ENCODE measurements at regions not wholly inside any gene's neighbourhood (a gene's known extent, or its start where the extent isn't known, plus 50 kb on each side); places are given as distances from the start of the nearest gene placed in this dataset.

GRCh38 chr22:47810505-47811500 is 1048.4 kb downstream of the TBC1D22A start:
- TF ChIP-seq GATA3 (IDR thresholded peaks at IDR 0.05; ENCODE audit: low read depth, low read length) (no peak), GATA2 (IDR thresholded peaks at IDR 0.05; ENCODE audit: low read depth, low read length) (no peak)
